GM18526 (cell line): ENCODE measurements at regions not wholly inside any gene's neighbourhood (a gene's known extent, or its start where the extent isn't known, plus 50 kb on each side); places are given as distances from the start of the nearest gene placed in this dataset.

ENCODE experiments used
- POLR2A ChIP-seq: IDR thresholded peaks from 3 replicates; pipeline ENCODE4 v1.6.1; 2011; ENCODE audit not compliant: insufficient read length; ENCODE audit errors: extremely low read depth

DNA sequence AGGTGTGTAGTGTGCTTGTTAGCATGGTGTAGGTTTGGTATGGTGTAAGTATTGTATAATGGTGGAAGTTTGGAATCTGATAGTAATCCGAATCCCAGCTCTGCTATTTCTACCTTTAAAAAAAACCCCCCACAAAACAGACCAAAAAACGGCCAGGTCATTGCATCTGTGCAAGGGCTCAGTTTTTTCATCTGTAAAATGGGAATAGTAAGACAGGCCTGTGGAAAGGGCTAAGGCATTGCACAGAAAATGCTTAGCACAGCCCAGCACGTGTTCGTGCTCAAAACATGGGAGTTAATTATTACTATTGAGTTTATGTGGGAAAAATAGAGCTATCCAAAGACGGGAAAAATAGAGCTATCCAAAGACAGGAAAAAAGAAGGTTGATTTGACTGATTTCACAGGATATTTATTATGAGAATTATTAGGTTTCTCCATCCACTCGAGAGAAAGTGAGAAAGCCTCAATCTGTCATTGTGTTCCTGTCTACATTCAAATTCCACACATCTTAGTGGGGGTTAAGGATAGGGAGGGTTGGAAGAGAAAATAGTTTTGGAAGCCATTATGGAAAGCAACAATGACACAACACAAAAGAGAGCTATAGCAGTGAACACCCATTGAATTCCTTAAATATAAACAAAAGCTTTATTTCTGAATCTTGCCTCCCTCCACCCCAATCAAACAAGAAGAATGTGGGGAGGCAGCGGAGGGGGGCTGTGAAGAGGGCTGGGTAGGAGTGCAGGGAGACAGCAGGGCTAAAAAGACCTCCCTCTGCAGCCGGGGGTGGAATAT, 126.8 kb upstream of the MAX start:
- TF ChIP-seq POLR2A: no peak

DNA sequence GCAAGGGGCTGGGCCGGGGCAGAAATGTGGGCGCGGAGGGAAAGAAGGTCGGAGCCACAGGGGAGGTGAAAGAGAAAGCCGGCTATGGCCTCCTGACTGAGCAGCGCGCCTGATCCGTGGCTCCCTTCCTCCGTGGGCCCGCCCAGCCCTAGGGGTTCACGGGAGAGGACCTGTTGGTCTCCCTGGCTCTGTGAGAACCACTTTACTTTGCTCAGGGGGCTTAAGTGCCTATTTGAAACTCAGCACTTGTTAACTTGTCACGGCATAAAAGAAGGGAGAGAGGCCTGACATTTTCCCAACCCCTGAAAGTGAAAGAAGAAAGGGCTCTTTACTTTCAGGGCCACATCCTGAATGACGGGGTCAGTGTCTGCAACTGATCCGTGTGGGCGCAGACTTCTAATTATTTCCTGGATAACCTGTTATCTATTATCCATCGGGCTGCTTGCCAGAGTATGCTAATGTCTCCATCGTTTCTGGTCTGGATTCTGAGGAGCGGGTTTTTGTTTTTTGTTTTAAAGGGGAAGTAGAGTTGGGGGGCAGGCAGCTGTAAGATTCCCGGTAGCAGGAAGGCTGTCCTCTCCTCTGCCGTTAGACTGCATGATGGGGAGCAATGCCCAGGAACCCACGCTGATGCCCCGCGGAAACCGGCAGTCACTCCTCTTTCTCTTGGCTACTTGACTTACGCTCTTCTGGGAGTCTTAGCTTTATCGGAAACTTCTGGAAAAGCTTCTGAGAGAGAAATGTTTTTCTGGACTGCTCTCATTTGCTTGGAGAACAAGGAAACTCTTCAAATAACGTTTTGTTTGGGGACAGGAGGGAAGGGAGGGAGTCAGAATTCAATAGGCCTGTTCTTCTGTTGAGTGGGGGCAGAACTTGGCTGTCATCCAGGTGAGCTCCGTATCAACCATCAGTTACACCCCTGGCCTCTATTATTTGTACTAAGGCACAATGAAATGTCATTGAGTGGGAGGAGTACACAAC, 127.7 kb upstream of the MAX start:
- no peak for TF ChIP-seq POLR2A

GRCh38 chr14:65231286-65231980, 129.1 kb upstream of the MAX start:
- no peak for TF ChIP-seq POLR2A

DNA sequence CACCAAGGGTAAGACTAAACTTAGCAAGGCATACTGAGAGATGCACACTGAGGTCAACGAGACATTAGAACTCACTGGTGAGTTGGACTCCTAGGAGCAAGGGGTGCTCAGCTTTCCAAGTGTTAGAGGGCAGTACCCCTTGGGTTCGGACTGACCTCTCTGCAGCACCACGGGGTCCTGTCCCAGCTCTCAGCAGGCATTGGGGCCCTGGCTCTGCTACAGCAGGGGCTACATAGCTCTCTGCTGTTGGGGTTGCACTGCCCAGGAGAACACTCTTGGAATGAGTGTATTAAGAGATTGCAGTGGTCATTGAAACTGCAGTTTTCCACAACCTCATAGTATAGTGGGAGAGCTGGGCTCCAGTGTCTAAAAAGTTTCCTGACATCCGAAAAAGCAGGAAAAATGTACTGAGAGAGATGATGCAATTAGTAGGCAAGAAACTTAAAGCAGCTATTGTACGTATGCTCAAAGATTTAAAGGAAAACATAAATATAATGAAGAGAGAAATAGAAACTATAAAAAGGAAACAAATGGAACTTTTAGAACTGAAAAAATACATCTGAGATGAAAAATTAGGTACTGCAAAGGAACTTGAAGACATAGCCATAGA, 132.5 kb upstream of the MAX start:
- TF ChIP-seq POLR2A: no peak

DNA sequence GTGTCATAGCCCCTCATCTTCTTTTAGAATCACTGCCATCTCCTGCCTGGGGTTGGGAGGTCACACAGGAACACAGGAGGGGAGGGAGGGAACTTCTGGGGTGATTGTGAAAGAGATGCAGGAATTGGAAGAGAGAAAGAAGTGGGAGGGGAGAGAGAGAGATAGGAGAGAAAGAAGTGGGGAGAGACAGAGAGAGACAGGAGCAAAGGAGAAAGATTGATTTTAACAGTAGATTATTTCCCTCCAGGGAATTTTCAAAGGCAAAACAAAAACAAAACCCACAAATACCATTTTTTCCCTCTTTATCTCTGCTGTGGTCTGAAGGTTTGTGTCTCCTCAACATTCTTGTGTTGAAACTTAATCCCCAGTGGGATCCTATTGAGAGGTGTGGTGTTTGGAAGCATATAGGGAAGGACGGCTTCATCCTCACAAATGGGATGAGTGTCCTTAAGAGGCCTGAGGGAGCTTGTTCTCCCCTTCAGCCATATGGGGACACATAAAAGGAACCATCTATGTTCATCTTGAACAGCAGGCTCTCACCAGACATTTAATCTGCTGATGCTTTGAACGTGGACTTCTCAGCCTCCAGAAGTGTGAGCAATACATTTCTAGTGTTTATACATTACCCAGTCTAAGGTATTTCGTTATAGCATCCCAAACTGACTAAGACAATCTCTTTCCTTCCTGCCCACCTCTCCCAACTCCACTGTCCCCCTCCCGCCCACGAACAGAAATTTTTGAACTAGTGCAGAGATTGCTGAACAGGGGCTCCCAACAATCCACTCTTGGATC, 134.9 kb upstream of the MAX start:
- no peak for TF ChIP-seq POLR2A

DNA sequence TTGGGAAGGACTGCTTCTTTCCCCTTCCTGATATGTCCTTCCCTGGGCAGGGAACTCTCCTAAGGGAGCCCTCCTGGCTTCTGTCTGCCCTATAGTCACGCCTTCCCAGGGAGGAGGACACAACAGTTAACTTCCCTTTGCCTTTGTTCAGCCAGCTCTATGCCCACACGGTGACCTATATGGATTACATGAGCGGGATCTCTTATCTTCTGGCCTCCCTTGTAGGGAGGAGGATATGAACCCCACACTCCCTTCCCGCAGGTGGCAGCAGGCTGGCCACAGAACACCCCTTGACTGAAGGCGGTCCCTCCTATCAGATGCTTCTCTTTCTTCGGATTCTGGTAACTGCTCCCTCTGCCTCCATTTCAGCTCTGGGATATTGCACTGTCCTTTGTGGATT, 135.6 kb upstream of the MAX start:
- TF ChIP-seq POLR2A: no peak

DNA sequence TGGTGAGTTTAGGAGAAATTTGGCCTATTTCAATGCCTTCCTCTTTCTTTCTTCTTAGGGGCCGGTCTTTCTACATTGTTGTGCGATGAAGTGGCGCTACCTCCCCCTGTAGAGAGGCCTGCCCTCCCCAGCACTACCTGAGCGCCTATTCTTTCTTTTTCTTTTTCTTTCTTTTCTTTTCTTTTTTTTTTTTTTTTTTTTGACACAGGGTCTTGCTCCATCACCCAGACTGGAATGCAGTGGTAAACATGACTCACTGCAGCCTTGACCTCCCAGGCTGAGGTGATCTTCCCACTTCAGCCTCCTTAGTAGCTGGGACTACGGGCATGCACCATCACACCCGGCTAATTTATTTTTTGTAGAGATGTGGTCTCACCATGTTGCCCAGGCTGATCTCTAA, 136.1 kb upstream of the MAX start:
- no peak for TF ChIP-seq POLR2A

GRCh38 chr14:65239143-65239937, 137.0 kb upstream of the MAX start:
- TF ChIP-seq POLR2A: no peak

DNA sequence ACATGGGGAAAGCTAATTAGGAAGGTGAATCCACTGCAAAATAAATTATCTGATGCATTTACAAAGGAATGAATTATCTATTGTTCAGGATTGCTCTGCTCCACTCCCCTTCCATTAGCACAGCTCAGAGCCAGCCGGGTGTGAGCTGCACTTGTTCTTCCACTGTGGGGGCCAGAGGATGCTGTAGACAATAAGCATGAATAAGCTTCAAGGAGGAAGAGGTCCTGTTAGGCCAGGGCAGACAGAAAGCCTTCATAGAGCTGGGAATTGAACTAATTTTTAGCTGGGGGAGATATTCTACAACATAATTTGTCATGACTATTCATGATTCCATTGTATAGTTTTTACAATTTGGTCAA, 137.6 kb upstream of the MAX start:
- TF ChIP-seq POLR2A: no peak

- TF ChIP-seq POLR2A: no peak
These were observed 138.9 kb upstream of the MAX start for GRCh38 chr14:65241125-65241752.

GRCh38 chr14:65242732-65243134, 140.4 kb upstream of the MAX start:
- no peak for TF ChIP-seq POLR2A

DNA sequence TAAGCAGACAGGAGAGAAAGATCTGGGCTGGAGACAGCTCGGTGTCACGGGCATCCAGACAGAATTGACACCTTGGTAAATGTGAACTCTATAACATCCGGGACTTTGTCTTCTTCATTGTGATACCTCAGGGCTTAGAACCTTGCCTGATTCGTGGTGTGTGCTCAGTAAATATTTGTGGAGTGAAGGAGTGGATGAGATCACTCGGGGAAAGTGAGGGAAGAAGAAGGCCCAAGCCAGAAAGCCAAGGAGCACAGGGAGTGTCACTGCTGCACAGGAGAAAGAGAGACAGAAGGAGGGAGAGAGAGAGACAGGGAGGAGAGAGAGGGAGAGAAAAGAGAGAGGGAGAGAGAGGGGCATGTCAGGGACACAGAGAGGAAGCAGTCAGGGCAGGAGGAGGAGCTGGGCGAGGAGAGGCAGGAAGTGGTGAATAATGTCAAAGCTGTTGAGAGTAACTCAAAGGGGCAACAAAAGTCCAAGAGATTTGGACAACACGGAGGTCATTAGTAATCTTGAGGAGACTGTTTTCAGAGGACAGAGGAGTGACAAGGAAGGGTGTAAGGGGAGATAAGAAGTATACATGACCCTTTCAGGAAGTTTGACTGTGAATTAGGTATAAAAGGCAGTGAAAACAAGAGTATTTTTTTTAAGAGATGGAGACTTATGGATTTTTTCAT, 141.6 kb upstream of the MAX start:
- TF ChIP-seq POLR2A: no peak

- no peak for TF ChIP-seq POLR2A
These were observed 147.3 kb upstream of the MAX start for GRCh38 chr14:65249471-65250161.

GRCh38 chr14:65250162-65250495, 147.8 kb upstream of the MAX start:
- no peak for TF ChIP-seq POLR2A
